HG03571 (cell line): ENCODE measurements at regions not wholly inside any gene's neighbourhood (a gene's known extent, or its start where the extent isn't known, plus 50 kb on each side); places are given as distances from the start of the nearest gene placed in this dataset.
A peak's percentile ranks its signal among the peaks of the same experiment; 100 is the strongest.
"Not testable (repeated sequence)": the region's sequence is repeated elsewhere in the genome, so short reads cannot be mapped to it uniquely, and the experiment has no call there.

Experiments
- ATAC-seq: cut with Tn5 transposase; IDR thresholded peaks from one replicate; pipeline ENCODE4 v1.9.1; 2021; ENCODE audit not compliant: unreplicated experiment

DNA sequence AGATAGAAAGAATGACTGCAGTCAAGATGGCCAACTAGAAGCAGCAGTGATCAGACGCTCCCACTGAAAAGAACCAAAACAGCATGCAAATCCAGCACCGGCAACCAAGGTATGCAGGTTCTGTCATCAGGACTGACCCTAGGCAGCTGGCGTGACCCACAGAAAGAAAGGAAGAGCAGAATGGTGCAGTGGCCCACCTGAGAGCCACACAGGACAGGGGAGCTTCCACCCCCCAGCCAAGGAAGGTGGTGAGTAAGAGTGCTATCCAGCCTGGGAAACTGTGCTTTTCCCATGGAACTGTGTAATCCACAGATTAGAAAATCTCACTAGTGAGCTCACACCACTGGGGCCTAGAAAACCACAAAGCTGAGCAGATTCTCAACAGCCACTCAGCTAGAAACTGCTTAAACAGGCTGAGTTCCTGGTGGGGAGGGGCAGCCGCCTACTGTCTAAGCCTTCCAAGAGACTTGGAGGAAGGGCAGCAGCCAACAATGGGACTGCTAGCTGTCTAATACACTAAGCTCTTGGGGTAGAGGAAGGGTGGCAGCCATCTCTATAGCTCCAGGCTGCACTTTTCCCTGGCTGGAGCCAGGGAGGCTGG lies 127.9 kb downstream of the EVA1A start:
- ATAC-seq = peak; percentile 81

DNA sequence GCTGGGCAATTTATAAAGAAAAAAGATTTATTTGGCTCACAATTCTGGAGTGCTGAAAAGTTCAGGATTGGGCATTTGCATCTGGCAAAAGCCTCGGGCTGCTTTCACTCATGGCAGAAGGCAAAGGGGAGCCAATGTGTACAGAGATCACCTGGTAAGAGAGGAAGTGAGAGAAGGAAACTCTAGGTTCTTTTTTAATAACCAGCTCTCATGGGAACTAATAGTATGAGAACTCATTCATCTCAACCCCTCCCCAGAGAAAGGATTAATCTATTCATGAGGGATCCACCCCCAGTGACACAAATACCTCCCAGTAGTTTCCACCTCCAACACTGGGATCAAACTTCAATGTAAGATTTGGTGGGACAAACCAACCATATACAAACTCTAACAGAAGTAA lies 129.0 kb downstream of the EVA1A start:
- peak; percentile 71 for ATAC-seq

DNA sequence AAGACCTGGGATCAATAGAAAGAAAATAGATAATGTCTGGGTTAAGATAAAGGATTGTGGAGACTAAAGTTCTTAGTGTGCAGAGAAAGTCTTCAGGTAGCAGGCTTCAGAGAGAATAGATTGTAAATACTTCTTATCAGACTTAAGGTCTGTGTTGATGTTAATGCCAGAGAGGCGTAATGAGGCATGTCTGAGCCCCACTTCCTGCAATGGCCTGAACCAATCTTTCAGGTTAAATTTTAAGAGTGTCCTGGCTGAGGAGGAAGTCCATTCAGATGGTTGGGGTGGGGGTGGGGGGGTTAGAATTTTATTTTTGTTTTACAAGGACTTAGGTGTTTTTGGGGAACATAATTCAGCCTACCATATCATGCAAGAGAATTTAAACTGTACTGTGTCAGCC lies 129.5 kb downstream of the EVA1A start:
- ATAC-seq = no peak

DNA sequence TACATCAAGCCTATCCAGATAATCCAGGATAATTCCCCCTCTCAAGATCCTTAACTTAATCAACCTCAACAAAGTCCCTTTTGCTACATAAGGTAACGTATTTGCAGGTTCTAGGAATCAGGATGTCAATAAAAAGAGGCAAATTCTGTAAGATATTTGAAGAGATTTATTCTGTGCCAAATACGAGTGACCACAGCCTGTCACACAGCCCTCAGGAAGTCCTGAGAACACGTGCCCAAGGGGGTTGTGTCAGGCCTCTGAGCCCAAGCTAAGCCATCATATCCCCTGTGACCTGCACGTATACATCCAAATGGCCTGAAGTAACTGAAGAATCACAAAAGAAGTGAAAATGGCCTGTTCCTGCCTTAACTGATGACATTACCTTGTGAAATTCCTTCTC lies 130.3 kb downstream of the EVA1A start:
- not testable (repeated sequence) for ATAC-seq

DNA sequence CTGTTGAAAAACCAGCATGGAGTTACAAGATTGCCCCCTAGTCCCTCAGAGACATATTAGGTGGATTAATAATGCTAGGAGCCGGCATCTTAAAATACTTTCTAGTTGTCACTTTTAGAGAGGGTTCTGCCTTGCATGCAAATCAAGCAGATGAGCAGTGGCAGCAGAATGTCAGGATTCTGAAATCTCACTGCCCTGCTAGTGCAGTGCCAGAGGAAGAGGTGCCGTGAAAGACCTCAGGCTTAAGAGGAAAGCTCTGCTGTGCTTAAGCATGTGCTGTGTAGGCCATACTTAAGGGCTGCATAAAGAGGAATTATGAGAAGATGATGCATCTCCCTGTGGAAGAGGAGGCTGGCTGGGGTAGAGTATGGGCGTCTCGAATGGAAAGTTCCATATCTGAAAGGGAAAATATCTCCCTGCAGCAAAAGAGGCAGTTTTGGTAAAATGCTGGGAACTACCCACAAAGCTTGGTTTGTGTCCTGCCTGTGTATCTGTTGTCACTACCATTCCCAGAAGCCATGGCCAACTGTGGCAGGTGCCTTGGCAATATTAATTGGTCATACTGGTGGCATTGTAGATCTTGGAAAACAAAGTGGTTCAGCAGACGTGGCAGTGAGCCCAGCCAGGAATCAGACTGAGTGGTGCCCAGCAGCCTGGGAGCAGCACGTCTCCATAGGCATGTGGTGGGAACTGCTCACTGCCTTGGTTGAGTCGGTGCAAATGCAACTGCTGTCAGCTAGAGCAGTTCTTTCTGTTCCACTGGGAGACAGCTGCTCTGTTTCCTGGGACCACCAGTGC lies 131.9 kb downstream of the EVA1A start:
- no peak for ATAC-seq

DNA sequence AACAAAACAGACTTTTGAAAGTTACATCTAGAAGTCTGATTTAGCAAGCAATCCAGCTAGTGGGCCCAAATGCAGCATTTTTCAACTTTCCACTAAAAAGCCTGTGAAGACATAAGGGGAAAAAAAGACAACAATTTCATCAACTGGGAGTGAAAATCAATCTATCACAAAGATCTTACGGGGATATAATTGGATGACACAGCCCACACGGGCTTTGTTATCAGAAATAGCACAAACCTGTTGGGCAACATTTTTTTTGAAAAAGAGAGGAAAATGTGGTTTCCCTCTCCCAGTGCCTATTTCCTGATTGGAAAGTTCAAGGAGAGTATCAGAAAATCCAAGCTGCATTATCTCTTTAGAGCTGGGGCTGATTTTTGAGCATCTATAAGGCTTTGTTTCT lies 132.7 kb downstream of the EVA1A start:
- no peak for ATAC-seq

DNA sequence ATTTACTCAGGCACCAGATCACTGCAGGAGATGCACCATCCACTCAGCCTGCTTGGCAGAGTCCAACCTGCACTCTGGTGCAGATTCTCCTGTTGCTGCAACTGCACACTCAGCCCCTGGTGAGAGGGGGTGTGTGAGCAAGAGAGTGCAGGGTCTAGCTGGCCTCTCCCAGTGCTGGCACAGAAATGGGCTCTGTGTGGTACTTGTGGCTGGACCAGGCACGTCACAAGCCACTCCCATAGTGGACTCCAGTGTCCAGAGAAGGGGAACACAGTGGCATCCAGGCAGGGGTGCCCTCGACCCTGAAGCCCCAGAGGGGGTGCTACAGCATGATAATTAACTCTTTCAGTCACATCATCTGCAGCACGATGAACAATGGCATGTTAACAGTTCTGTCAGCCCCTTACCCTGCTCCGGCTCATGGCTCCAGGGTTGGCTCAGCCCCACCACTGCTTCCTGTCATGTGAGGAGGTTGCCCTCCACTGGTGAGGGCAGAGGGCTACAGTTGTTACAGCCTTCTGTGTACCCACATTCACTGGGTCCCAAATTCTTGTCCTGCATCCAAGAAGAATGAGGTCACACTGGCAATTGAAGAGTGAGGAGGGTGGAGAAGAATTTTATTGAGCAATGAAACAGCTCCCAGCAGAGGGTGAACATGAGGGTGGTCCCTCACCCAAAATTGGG lies 135.7 kb downstream of the EVA1A start:
- no peak for ATAC-seq

DNA sequence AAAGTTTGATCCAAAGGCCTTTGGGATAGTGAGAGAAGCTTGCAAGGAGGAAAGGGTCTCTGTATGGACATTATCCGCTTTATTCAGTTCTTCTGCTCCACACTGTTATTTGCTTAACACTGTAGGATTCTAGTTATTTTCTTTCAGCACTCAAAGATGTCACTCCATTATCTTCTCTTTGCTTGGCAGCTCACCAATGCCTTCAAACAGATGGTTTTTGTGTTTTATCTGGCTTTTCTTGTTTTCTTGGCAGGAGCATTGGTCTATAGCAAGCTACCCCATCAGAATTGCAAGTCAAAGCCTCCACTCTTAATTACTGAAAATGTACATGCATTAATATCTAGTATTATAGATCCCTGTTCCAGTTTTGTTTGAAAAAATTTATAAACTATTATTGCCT lies 138.8 kb downstream of the EVA1A start:
- ATAC-seq = no peak

DNA sequence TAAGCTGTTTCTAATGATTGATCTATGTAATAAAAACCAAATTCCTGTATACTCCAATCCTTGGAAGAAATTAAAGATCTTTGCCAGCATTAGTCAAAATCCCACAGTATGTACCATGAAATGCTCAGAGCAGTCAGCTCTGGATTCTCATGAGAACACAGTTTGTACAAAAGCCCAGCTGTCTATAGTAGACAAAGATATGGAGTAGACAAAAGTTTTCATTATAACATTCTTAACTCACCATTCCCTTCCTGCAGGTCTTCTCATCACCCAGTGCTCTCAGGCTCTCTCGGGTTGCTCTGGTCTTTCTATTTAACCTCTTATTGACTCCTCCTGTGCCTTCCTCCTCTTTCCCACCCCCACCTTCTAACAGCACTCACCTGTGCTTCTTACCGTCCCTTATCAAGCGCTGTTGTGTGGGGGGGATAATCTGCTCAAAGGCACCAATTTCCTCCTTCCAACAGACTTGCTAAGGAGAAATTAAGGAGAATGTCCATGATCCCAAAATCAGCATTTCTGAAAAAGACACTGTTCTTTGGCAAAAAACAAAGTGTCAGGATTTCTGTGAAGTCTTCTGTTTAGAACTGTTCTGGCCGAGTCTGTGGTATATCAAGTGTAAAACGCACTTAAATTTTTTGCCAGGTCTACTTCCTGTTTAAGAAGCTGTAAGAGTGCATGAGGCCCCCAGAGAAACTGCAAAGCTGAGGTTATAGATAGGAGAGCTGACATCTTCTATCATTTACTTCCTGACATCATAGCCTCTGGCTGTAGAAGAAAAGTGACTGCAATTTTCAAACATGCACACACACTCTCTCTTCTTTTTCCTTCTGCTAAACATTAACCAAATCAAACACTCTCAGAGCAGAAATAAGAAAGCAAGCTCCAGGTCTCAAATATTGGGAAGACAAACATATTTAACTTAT lies 144.1 kb downstream of the EVA1A start:
- peak; percentile 92 for ATAC-seq

DNA sequence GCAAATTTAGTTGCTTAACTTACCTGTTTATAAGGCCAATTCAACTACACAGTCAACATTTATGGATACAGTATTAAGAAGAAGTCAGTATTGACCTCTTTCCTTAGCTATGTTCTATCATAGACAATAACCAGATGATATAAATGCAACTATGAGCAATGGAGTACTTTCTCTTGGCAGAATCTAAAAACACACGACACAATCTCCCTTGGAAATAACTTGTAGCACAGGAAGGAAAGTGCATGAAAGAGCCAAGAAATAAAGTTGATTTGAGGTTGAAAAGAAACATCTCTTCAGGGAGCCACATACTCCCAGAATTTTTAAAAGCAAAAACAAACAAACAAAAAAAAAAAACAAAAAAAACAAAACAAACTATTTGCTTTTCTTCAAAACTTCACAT lies 145.0 kb downstream of the EVA1A start:
- no peak for ATAC-seq

DNA sequence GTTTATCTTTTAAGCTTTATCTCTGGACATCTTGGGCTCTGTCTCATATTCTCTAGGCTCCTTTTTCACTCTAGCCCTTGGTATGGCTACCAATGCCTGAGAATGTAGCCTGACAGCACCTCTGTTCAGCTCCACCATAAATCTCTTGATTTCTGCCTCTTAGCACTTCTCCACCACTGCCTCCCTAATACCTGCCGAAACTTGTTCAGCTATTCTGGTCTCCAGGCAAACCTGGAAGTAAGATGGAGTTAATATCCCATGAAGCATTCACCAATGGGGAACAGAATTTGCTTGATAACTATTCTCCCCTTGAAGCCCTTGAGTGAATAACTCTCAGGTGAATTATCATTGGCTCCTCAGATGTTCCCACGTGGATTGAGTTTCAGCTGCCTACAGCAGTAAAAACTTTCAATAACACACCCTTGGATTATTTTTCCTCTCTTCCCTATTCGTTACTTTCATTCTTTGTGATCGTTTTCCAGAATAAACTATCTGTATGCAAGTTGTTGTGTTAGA lies 145.6 kb downstream of the EVA1A start:
- no peak for ATAC-seq

DNA sequence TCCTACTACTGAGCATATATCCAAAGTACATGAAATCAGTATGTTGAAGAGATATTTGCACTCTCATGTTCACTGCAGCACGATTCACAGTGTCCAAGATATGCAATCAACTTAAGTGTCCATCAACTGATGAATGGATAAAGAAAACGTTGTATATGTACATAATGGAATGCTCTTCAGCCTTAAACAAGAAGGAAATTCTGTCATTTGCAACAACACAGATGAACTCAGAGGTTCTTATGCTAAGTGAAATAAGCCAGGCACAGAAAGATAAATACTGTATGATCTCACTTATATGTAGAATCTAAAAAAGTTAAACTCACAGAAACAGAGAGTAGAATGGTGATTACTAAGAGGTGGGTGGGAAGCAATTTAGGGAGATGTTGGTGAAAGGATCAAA lies 149.2 kb downstream of the EVA1A start:
- no peak for ATAC-seq

DNA sequence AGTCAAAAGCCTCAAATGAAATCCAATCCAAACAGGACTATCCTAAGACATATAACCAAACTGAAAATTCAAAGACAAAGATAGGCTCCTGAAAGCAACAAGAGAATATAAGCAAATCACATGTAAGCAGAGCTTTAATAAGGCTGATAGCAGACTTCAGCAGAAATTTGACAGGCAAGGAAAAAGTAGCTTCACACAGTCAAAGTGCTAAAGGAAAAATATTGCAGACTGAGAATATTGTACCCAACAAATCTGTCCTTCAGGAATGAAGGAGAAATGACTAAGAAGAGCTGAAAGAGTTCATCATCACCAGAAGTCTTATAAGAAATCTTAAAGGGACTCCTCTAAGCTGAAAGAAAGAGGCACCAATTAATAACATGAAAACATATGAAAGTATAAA lies 150.0 kb downstream of the EVA1A start:
- ATAC-seq = no peak

DNA sequence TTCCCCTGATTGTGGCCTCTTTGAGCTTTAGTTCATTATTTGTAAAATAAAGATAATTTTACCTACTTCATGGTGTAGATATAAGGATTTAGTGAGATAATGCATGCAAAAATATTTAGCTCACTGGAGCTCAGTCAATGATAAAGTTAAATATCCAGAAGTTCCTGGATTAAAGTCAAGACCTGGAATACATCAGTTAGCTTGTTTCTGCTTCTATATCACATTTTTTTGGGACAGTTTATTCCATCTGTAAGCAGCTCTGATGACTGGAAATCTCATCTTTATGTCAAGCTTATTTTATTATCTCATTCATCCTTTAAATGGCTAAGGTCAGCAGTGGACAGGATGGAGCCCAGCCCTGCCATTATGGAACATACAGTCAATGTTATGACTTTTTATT lies 152.0 kb downstream of the EVA1A start:
- ATAC-seq = no peak

DNA sequence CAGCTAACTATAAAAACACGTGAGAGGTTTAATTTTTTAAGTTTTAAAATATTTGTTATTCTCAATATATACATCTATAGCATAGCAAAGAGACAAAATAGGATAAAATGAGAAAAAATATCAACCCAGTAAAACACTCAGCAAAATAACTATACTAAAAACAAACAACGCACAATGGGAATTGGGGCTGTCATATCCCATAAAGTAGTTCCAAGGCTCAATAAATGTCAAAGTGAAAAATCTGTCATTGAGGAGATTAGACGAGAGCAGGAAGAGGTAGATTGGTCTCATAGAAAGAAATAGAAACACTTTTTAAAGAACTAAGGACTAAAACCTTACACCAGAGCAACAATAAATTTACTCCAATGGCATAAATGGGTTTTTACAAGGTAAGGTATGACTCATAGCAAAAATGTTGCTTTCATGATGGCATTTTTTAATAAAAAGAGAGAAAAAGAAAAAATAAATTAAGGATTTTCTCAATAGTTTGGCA lies 153.7 kb downstream of the EVA1A start:
- ATAC-seq = no peak

DNA sequence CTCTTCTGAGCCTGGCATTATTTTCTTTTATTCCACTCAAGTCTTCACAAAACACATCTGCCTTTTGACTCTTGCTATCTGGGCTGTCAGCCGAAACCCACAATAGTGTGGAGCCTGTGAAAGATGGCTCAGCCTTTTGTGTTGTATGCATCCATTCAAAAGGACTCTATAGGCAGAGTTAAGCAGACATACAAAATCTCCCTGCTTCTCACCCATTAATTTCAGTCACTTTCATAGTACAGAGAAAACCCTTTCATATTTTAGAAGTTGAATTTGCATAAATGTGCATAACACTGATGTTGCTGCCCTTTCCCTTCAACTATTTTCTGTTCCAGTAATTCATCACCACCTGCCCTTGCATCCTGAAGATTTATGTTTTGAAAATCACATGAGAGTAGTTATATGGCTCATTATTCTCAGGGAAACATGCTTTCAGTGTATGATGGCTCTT lies 154.6 kb downstream of the EVA1A start:
- ATAC-seq = no peak

DNA sequence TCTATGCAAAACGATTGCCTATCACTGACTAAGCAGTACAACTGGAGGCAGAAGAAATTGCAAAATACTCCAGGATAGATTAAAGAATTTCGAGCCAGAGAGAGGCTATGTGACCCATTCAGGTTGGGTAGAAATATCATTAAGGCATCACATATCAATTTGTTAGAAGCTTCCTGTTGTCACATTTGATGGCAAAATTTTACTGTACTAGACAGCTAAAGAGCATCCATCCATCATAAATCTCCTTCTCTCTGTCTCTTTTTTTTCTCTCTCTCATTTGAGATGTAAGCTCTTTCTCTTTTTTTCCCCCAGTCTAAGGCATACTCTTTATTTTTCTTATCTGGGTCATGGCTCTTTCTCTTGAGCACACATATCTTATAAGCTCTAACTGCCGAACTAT lies 155.7 kb downstream of the EVA1A start:
- ATAC-seq = no peak

DNA sequence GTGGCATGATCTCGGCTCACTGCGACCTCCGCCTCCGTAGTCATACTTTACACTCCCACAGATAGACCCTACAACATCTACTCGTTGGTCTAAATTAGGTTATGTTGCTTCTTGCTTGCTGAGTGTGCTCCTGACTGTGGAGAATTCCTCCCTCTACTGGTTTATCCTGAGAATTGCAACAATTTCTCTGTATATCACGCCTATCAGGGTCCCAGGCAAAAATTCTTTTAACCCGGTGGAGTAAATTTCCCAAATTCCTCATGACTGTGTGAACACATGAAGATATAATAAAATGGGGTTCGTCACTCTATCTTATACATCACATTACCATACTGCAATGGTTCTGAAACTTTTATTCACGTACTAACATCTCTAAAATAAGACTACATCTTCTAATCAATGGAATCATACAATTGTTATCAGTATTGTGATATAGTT lies 156.7 kb downstream of the EVA1A start:
- no peak for ATAC-seq

DNA sequence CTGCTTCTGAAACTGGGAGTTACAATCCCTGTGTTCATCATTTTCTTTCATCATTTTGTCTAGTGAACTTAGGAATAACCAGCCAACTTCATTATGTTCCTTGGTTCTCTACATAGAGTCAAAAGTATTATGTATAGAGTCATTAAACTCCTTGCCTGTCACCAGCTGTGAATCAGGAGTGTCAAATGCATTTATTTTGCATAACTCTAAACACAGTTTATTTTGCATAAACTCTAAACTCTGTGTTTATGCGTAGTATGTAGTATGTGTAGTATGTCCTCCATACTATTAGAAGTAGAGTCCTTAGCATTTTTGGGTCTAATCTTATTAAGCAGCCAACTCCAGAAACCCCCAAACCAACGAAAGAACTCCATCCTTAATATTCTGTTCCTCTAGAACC lies 164.4 kb downstream of the EVA1A start:
- no peak for ATAC-seq

DNA sequence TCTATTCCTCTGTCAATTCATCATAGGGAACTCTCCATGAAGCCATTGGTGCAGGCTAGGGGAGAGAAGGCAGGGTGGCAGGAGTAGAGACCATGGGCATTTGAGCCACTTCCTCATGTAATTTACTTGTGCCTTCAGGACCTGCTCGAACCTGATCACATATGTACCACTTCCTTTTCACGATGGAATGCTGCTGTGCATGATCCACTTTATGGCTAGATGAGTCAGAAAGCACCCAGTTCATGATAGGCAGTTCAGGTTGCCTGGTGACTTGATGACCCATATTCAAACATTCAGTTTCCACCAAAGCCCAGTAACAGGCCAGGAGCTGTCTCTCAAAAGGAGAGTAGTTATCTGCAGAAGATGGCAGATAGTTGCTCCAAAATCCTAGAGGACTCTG lies 166.0 kb downstream of the EVA1A start:
- not testable (repeated sequence) for ATAC-seq

DNA sequence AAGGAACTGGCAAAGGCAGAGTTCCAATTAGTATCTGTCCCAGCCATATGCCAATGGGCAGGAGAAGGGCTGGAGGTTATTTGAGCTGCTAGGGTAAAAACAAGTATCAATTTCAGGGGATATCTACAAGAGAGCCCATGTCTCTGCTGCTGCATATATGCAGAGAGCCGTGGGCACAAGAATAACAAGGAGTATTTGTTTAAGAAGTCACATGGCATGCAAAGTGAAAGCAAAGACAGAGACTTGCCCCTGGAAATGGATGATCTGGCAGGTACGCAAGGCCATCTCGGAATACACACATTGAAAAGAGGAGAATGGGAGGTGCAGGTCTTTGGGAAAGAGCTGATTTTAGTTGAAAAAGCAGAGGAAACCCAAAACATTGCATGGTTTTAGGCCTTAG lies 170.6 kb downstream of the EVA1A start:
- ATAC-seq = no peak
